ENCODE measurements at regions not wholly inside any gene's neighbourhood (a gene's known extent, or its start where the extent isn't known, plus 50 kb on each side); places are given as distances from the start of the nearest gene placed in this dataset.

- Histone ChIP-seq H3K4me3 (no peak overlapping the region), H3K4me1 (peaks cover 0 to 5% (median 2%) of the 10 kb centered on the region in 4 donors), H3K9me3 (no peaks in the 10 kb centered on the region), H3K36me3 (no peaks in the 10 kb centered on the region), H3K27ac (no peak overlapping the region), H3K27me3 (no peaks in the 10 kb centered on the region)
- DNase-seq = no peak
- no peak for TF ChIP-seq CTCF (IDR thresholded peaks at IDR 0.05)
- intact Hi-C loops (cut with DNase I; ENCODE audit: low total_unique reads) = no loop called here
These were observed 250.1 kb downstream of the C4orf33 start for GRCh38 chr4:129346036-129346435.

GRCh38 chr4:129346734-129347133, 250.8 kb downstream of the C4orf33 start:
- Histone ChIP-seq H3K9me3 (no peaks in the 10 kb centered on the region), H3K36me3 (no peaks in the 10 kb centered on the region), H3K4me3 (no peak overlapping the region), H3K4me1 (peaks cover 0 to 5% (median 2%) of the 10 kb centered on the region in 4 donors), H3K27me3 (no peaks in the 10 kb centered on the region), H3K27ac (no peak overlapping the region)
- DNase-seq = no peak
- no peak for TF ChIP-seq CTCF (IDR thresholded peaks at IDR 0.05)
- intact Hi-C loops (cut with DNase I; ENCODE audit: low total_unique reads) = no loop called here

- Histone ChIP-seq H3K4me3 (no peak overlapping the region), H3K4me1 (peaks cover 0 to 4% (median 0%) of the 10 kb centered on the region in 4 donors), H3K36me3 (no peaks in the 10 kb centered on the region), H3K27me3 (no peaks in the 10 kb centered on the region), H3K27ac (no peak overlapping the region), H3K9me3 (no peaks in the 10 kb centered on the region)
- intact Hi-C loops (cut with DNase I; ENCODE audit: low total_unique reads) = no loop called here
- TF ChIP-seq CTCF (IDR thresholded peaks at IDR 0.05) = no peak
- no peak for DNase-seq
These were observed 255.1 kb downstream of the C4orf33 start for GRCh38 chr4:129350834-129351721.

GRCh38 chr4:129352480-129352879, 256.5 kb downstream of the C4orf33 start:
- peaks cover 0 to 4% (median 0%) of the 10 kb centered on the region in 4 donors for H3K4me1 ChIP-seq
- no peak for TF ChIP-seq CTCF (IDR thresholded peaks at IDR 0.05)
- no peaks in the 10 kb centered on the region for H3K9me3 ChIP-seq
- H3K4me3 ChIP-seq = no peak overlapping the region
- intact Hi-C loops (cut with DNase I; ENCODE audit: low total_unique reads) = no loop called here
- H3K27me3 ChIP-seq = no peaks in the 10 kb centered on the region
- no peak for DNase-seq
- H3K36me3 ChIP-seq = no peaks in the 10 kb centered on the region
- H3K27ac ChIP-seq = no peak overlapping the region

- no peak overlapping the region for H3K27ac ChIP-seq
- TF ChIP-seq CTCF (IDR thresholded peaks at IDR 0.05) = no peak
- intact Hi-C loops (cut with DNase I; ENCODE audit: low total_unique reads) = no loop called here
These were observed 257.5 kb downstream of the C4orf33 start for GRCh38 chr4:129353490-129353889.

More at GRCh38 chr4:129353490-129353889, 257.5 kb downstream of the C4orf33 start:
- Histone ChIP-seq H3K4me3 (no peak overlapping the region), H3K4me1 (peaks cover 0 to 4% (median under 1%) of the 10 kb centered on the region in 4 donors), H3K27me3 (no peaks in the 10 kb centered on the region), H3K9me3 (no peaks in the 10 kb centered on the region), H3K36me3 (no peaks in the 10 kb centered on the region)
- no peak for DNase-seq
